Gastroesophageal sphincter (tissue), 3 donors: ENCODE measurements at regions not wholly inside any gene's neighbourhood (a gene's known extent, or its start where the extent isn't known, plus 50 kb on each side); places are given as distances from the start of the nearest gene placed in this dataset.

Source experiments
- EP300 ChIP-seq: sonication (generic); formaldehyde crosslinking; IDR thresholded peaks from one replicate; pipeline ENCODE4 v1.6.1; 2017; ENCODE audit warnings: antibody characterized with exemption, mild to moderate bottlenecking
- POLR2AphosphoS5 ChIP-seq: sonication (generic); formaldehyde crosslinking; IDR thresholded peaks from one replicate; pipeline ENCODE4 v1.6.1; 2017; ENCODE audit warnings: antibody characterized with exemption
- TF ChIP-seq, protein P1 (sequence below), 4 experiments: fragments of 200-600 bp in 2 of 4; fragments of 450-650 bp in 2 of 4; sonication (generic) in 1 of 4; IDR thresholded peaks; one replicate each; pipeline ENCODE4 v1.5.1; 2017 to 2019; ENCODE audit warnings: antibody characterized with exemption in 4 of 4, mild to moderate bottlenecking in 2 of 4, moderate library complexity in 2 of 4

DNA sequence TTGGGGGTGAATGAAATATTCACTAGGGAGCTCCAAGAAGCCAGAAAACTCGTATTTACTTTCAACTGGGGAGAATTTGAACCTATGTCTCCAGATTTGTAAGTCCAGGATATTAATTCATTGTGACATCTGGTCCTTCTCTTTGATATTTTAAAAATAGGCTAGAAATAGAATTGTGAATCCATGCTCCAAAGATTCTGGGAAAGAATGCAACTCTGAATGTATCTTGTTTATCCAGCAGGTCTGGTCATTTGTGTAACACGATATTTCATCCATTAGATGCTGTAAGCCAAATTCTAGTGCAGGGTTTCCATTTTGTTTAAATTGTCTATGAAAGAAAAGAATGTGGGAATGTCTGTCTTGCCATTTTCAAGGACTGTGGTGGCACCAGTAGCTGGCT, 334.7 kb downstream of the BMP4 start:
- TF ChIP-seq POLR2AphosphoS5 (no peak), EP300 (no peak)
- TF ChIP-seq, protein P1, sequence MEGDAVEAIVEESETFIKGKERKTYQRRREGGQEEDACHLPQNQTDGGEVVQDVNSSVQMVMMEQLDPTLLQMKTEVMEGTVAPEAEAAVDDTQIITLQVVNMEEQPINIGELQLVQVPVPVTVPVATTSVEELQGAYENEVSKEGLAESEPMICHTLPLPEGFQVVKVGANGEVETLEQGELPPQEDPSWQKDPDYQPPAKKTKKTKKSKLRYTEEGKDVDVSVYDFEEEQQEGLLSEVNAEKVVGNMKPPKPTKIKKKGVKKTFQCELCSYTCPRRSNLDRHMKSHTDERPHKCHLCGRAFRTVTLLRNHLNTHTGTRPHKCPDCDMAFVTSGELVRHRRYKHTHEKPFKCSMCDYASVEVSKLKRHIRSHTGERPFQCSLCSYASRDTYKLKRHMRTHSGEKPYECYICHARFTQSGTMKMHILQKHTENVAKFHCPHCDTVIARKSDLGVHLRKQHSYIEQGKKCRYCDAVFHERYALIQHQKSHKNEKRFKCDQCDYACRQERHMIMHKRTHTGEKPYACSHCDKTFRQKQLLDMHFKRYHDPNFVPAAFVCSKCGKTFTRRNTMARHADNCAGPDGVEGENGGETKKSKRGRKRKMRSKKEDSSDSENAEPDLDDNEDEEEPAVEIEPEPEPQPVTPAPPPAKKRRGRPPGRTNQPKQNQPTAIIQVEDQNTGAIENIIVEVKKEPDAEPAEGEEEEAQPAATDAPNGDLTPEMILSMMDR (IDR thresholded peaks at IDR 0.05), result no peak
